ENCODE measurements at regions not wholly inside any gene's neighbourhood (a gene's known extent, or its start where the extent isn't known, plus 50 kb on each side); places are given as distances from the start of the nearest gene placed in this dataset.

- Histone ChIP-seq H3K27me3 (no peaks in the 10 kb centered on the region), H3K9ac (no peak overlapping the region), H3K4me3 (no peak overlapping the region), H3K4me2 (no peak overlapping the region), H3K36me3 (no peaks in the 10 kb centered on the region), H3K9me3 (ENCODE audit: low read depth) (no peaks in the 10 kb centered on the region), H3F3A (ENCODE audit: low read depth) (no peaks in the 10 kb centered on the region), H3K4me1 (no peaks in the 10 kb centered on the region), H2AFZ (replicated peaks) (no peak overlapping the region), H4K20me1 (ENCODE audit: low read depth) (no peaks in the 10 kb centered on the region), H3K27ac (no peak overlapping the region), H3K79me2 (ENCODE audit: low read depth) (no peaks in the 10 kb centered on the region)
- TF ChIP-seq EZH2 (IDR thresholded peaks at IDR 0.05) (no peak), EZH2phosphoT487 (IDR thresholded peaks at IDR 0.05) (no peak), CTCF (IDR thresholded peaks at IDR 0.05) (no peak)
- Mint-ChIP-seq H3K36me3 (no peaks in the 10 kb centered on the region), H3K4me1 (no peaks in the 10 kb centered on the region), H3K27ac (no peak overlapping the region), H3K4me3 (no peak overlapping the region), H3K27me3 (ENCODE audit: insufficient read depth, low read depth) (peaks cover 2% of the 10 kb centered on the region), H3K9me3 (peaks cover 10% of the 10 kb centered on the region)
- DNase-seq (ENCODE audit: low spot score) = no peak
Measured at GRCh38 chr13:87255394-87255793, 415.8 kb upstream of the SLITRK5 start.

GRCh38 chr13:87259479-87260083, 411.6 kb upstream of the SLITRK5 start:
- Histone ChIP-seq H2AFZ (replicated peaks) (peak overlapping the region; percentile 84), H3K9ac (no peak overlapping the region), H3K4me3 (no peak overlapping the region), H3K9me3 (ENCODE audit: low read depth) (no peaks in the 10 kb centered on the region), H4K20me1 (ENCODE audit: low read depth) (no peaks in the 10 kb centered on the region), H3K4me1 (no peaks in the 10 kb centered on the region), H3K27ac (no peak overlapping the region), H3K36me3 (no peaks in the 10 kb centered on the region), H3K79me2 (ENCODE audit: low read depth) (no peaks in the 10 kb centered on the region), H3F3A (ENCODE audit: low read depth) (no peaks in the 10 kb centered on the region), H3K27me3 (no peaks in the 10 kb centered on the region), H3K4me2 (no peak overlapping the region)
- TF ChIP-seq EZH2phosphoT487 (IDR thresholded peaks at IDR 0.05) = no peak
- TF ChIP-seq CTCF (IDR thresholded peaks at IDR 0.05) = peak; percentile 63
- Mint-ChIP-seq H3K27ac (no peak overlapping the region), H3K4me3 (no peak overlapping the region), H3K27me3 (ENCODE audit: insufficient read depth, low read depth) (no peaks in the 10 kb centered on the region), H3K9me3 (peaks cover 10% of the 10 kb centered on the region), H3K4me1 (no peaks in the 10 kb centered on the region), H3K36me3 (no peaks in the 10 kb centered on the region)
- DNase-seq (ENCODE audit: low spot score) = peak; percentile 61

- H2AFZ ChIP-seq (replicated peaks) = no peak overlapping the region
- H3K79me2 ChIP-seq (ENCODE audit: low read depth) = no peaks in the 10 kb centered on the region
- H3F3A ChIP-seq (ENCODE audit: low read depth) = no peaks in the 10 kb centered on the region
- no peak overlapping the region for H3K9ac ChIP-seq
- Mint-ChIP-seq H3K27me3 (ENCODE audit: insufficient read depth, low read depth) (no peaks in the 10 kb centered on the region), H3K4me1 (peaks cover 8% of the 10 kb centered on the region), H3K9me3 (peaks cover 7% of the 10 kb centered on the region), H3K27ac (no peak overlapping the region), H3K4me3 (no peak overlapping the region), H3K36me3 (peaks cover 3% of the 10 kb centered on the region)
- H3K27ac ChIP-seq = no peak overlapping the region
- TF ChIP-seq EZH2 (IDR thresholded peaks at IDR 0.05) (no peak), EZH2phosphoT487 (IDR thresholded peaks at IDR 0.05) (no peak), CTCF (IDR thresholded peaks at IDR 0.05) (peak; percentile 90)
- H4K20me1 ChIP-seq (ENCODE audit: low read depth) = no peaks in the 10 kb centered on the region
- no peaks in the 10 kb centered on the region for H3K9me3 ChIP-seq (ENCODE audit: low read depth)
- H3K4me3 ChIP-seq = no peak overlapping the region
- no peak overlapping the region for H3K4me2 ChIP-seq
- H3K27me3 ChIP-seq = no peaks in the 10 kb centered on the region
- H3K36me3 ChIP-seq = no peaks in the 10 kb centered on the region
- peak; percentile 78 for DNase-seq (ENCODE audit: low spot score)
- H3K4me1 ChIP-seq = no peaks in the 10 kb centered on the region
Measured at GRCh38 chr13:87274209-87274819, 396.9 kb upstream of the SLITRK5 start.

All from neural progenitor cell (in vitro differentiated cells).